ENCODE measurements at regions not wholly inside any gene's neighbourhood (a gene's known extent, or its start where the extent isn't known, plus 50 kb on each side); places are given as distances from the start of the nearest gene placed in this dataset.

DNA sequence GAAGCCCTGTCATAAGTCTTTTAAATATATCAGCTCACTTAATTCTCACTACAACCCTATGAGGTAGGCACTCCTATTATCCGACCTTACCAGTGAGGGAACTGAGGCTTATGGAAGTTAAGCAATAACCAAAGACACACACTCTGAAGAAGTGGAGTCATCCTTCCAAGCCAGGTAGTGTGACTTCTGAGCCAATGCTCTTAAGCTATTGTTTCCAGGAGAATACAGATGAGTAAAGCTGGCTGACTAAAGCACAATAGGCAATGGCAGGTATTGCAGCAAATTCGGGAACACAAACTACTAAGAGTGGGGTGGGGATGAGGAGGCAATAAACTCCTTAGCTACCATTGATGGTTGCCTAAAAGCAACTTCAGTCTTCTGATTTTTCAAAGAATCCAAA is 81.8 kb upstream of the KIT start:
- TF ChIP-seq, protein P1, sequence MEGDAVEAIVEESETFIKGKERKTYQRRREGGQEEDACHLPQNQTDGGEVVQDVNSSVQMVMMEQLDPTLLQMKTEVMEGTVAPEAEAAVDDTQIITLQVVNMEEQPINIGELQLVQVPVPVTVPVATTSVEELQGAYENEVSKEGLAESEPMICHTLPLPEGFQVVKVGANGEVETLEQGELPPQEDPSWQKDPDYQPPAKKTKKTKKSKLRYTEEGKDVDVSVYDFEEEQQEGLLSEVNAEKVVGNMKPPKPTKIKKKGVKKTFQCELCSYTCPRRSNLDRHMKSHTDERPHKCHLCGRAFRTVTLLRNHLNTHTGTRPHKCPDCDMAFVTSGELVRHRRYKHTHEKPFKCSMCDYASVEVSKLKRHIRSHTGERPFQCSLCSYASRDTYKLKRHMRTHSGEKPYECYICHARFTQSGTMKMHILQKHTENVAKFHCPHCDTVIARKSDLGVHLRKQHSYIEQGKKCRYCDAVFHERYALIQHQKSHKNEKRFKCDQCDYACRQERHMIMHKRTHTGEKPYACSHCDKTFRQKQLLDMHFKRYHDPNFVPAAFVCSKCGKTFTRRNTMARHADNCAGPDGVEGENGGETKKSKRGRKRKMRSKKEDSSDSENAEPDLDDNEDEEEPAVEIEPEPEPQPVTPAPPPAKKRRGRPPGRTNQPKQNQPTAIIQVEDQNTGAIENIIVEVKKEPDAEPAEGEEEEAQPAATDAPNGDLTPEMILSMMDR (IDR thresholded peaks at IDR 0.05; ENCODE audit: low read depth, low read length) = no peak
- no peak for TF ChIP-seq POLR2A (IDR thresholded peaks at IDR 0.05; ENCODE audit: extremely low read depth, insufficient read length)
- no peak for TF ChIP-seq MYC (IDR thresholded peaks at IDR 0.05; ENCODE audit: low read depth, low read length)
- TF ChIP-seq, protein P2, sequence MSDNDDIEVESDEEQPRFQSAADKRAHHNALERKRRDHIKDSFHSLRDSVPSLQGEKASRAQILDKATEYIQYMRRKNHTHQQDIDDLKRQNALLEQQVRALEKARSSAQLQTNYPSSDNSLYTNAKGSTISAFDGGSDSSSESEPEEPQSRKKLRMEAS (IDR thresholded peaks at IDR 0.05; ENCODE audit: low read depth, low read length) = no peak

Data from NB4 (cell line).